Frontal cortex (tissue), 3 donors: ENCODE measurements at regions not wholly inside any gene's neighbourhood (a gene's known extent, or its start where the extent isn't known, plus 50 kb on each side); places are given as distances from the start of the nearest gene placed in this dataset.
"Not testable (repeated sequence)": the region's sequence is repeated elsewhere in the genome, so short reads cannot be mapped to it uniquely, and the experiment has no call there.

Experiments
- DNase-seq, 2 donors: peaks; one replicate each; pipeline ENCODE4 v3.0.0; 2012; ENCODE audit warnings: low spot score in 2 of 2
- FAIRE-seq: peaks from 2 replicates; lab custom pipeline; 2012; peaks lifted over from hg19 to GRCh38; lab: Jason Lieb, UNC
- donor health status: control.
- donor health status: control.
- donor health status: control.

DNA sequence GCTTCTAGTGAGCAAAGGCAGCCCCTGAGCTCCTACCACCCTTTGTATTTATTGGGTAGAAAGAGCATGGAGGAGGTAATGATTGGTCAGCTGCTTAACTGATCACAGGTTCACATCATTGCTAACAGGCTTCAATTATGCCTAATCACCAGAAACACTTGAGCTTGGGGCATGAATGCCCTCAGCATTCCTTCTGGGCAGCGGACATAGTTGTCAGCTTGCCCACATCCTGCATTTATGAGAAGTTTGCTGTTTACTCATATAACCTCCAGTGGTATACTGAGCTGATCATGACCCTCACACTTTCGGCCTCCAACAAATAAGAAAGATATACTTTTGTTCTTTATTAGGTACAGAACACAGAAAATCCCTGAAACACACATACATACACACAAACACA, 140.3 kb upstream of the ODAD2 start:
- DNase-seq (no peak), FAIRE-seq (no peak)

DNA sequence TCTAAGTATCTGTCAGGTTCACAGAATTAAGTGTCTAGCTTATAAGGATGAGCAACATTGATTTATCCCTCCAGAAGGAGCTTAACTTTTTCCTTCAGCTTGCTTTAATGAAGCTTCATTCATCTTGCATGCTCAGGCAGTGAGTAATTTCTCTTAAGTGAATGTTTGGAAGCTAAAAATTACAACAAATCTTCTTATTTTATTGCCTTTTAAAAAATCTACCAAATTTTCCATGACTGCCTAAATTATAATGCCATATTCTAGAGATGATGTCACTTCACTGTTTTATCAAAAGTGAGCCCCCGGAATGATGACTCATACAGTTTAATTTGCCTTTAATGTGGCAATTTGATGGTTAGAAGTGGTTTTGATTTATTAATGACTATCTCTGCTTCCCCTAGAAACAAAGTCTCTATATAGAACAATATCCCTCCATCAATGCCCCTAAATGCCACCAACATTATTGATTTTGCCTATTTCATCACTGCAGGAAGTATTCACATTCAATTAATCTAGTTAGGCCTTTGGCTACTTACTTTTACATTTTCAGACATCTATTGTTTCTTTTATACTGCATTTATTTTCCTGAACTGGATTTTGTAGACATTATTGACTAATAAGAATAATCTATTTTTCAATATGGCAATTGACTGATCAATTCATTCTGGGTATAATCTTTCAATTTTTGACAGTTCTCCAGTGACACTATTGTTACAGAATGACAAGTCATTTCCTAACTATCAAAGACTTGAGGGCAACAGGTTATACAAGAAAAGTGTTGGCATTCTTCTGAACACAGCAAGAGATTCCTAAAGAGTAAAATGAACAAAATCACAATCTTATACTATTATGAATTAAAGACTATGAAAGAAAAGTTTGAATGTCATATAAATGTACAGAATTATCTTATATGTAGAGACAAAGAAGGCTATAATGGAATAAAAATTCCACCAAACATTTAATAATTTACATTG, 139.3 kb upstream of the ODAD2 start:
- FAIRE-seq (no peak), DNase-seq (no peak)

DNA sequence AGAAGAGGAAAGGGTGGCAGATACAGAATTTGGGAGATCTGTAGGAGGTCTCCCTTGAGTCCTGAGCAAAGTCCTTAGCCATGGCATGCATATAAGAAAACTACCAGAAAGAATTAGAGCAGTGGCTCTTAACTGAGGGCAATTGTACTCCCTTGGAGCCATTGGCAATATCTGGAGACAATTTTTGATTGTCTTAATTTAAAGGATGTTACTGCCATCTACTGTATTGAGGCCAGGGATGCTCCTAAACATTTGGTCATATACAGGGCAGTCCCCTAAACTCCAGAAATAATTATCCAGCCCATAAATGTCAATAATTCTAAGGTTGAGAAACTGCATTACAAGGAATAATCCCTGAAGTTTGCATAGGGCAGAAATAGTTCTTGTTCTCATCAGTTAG, 136.4 kb upstream of the ODAD2 start:
- DNase-seq (no peak), FAIRE-seq (no peak)

DNA sequence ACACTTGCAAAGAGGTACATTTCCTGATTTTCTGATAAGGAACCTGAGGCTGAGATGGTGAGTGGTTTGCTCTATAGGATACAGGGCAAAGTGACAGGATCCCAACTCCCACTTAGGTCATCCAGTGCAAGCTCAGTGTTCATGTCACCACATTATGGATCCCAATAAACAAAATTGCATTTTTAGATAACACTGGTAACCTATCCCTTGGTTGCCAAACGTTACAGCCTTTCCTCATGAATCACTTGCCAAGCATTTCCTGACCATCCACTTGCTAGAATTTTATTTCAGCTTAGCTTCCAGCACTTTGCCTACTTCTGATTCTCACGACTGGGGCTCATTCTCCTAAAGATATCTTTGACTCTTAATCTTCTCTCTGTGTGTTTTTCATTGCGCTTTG, 131.4 kb upstream of the ODAD2 start:
- FAIRE-seq (no peak), DNase-seq (no peak)

DNA sequence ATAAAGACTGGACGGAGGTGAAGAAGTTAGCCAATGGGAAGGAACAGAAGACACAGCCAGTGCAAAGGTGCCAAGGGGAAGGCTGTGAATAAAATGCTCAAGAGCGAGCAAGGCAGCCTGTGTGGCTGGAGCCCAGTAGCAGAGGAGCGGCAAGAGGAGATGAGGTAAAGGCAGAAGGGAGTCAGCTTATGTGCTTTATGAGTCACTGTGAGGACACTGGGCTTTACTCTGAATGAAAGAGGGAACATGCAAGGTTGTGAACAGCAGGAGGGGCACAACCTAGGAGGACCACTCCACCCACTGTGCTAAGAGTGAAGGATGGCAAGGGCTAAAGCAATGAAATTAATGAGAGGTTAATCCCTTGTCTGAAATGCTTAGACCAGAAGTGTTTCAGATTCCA, 129.0 kb upstream of the ODAD2 start:
- DNase-seq, result no peak
- FAIRE-seq, result no peak

DNA sequence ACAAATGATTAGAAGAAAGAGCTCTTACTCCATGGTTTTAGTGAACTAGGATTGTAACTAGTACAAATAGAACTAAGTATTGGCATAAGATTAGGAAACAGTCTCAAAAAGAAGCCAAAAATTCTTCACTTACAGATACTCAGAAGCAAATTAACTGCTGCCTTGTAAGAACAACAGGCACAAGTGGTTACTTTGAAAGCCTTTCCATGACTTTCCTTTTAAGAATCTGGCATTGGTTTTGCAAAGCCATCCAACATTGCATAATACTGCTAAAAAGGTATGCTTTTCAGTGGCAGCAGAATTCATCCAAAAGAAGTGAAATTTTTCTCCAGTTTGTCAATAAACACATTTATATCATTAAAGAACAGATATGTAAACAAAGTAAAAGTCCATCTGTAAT, 126.8 kb upstream of the ODAD2 start:
- FAIRE-seq (no peak), DNase-seq (no peak)

DNA sequence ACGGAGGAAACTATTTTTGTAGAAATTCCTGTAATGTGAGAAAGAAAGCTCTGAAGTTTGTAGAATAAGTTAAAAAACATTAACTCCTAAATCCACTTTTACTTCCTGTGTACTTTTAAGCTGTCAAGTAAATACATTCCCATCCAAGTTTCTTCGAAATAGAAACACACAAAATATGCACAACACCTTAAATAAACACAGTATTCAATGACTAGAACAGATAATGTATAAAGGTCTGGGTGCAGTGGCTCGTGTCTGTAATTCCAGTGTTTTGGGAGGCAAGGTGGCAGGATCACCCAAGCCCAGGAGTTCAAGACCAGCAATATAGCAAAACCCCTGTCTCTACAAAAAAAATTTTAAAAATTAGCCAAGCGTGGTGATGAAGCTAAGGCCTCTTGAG, 121.9 kb upstream of the ODAD2 start:
- FAIRE-seq (no peak), DNase-seq (no peak)

DNA sequence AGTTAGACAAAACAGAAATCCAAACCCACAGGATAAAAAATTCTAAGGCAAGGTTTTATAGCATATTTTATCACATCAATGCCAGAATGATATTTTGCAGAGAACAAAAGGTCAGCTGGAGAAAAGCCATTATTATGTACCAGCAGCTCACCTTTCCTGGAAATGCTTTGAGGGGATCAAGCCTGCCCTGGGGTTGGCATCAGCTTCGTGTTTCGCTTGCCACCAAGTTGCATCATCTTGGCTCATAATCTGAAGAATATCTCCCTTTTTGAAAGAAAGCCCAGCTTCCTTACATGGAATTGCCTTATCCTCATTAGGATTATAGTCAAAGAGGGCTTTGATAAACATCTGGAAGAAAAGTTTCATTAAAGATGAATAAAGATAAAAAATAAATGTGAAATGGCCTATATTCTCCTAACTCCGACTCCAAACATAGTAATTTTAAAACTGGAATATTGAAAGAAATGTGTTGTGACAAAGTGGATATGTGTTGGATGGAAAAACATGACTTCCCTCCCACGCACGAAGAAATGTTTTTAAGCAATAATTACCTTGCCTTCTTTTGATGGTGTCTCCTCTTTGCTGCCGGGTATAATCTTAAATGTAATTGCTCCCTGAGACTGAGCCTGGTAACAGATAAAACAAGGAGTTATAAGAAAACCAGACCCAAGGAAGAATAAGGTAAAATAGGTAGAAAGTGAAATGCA, 121.3 kb upstream of the ODAD2 start:
- DNase-seq (no peak), FAIRE-seq (no peak)

DNA sequence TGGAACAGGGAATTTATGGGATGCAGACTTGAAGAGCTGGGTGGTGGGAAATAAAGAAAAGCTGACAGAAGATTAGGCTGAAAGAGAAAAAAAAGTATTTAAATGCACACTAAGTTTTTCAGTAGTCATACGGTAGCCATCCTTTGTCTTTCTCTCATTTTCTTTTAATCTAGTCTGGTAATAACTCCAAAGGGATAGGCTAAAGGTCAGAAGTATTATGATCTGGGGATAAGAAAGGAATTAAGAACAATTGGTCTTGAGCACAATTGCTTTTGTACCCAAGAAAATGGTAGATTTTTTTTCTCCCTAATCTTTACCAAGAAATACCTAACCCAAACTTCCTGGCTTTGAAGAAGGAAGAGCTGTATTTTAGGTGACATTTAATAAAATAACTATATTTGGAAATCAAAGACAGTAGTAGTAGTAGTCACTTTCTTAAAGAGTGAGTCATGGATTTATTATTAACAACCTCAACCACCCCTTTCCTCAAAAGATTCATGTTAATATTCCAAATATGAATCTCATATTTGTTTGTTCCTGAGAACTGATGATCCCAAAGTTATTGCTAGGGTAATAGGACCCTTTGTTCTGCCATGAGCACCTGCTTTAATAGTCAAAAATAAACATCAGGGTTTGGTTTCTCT, 120.2 kb upstream of the ODAD2 start:
- DNase-seq, result no peak
- no peak for FAIRE-seq

DNA sequence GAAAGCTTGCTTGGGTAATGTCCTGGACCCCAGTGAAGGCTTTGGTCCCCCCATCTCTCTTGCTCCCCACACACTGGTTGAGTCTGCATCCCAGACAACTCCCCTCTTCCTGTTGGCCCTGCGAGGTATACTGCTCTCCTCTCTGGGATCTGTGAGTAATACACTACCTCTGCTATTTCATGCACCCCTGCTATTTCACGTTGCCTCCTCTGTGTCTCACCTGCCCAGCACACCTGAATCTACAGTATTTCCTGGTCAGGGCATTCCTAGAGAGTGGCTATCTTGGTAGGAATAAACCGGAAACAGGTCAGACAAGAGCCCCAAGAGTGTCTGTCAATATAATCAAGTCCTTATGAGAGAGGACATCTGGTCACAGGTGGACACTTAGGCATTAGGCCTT, 114.3 kb upstream of the ODAD2 start:
- DNase-seq, result no peak
- FAIRE-seq, result no peak

DNA sequence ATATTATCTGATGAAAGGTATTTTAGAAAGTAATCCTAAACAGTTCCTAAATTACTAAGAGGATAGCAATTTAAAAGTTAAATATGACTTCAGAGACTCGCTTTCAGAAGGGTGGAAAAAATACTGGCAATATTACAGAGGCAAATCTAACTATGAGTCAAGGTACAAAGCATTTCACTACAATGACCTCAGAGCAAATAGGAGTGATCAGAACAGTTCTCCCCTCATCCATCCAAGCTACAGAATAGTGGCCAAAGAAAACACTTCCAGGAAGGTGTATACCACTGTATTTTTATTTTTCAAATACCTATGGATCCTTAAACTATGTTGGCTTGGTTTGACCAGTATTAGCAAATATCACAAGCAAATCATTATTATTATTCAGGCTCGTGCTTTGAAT, 112.8 kb upstream of the ODAD2 start:
- FAIRE-seq, result no peak
- no peak for DNase-seq

DNA sequence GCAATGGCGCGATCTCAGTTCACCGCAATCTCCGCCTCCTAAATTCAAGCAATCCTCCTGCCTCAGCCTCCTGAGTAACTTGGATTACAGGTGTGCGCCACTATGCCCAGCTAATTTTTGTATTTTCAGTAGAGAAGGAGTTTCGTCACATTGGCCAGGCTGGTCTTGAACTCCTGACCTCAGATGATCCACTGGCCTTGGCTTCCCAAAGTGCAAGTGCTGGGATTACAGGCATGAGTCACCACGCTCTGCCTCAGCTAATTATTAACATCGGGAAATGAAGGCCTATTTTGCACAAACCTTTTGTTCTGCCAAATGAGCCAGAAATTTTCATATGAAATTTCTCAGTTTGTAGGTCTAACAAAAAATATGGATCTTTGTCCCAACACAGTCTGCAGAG, 106.7 kb upstream of the ODAD2 start:
- FAIRE-seq (no peak), DNase-seq (no peak)

DNA sequence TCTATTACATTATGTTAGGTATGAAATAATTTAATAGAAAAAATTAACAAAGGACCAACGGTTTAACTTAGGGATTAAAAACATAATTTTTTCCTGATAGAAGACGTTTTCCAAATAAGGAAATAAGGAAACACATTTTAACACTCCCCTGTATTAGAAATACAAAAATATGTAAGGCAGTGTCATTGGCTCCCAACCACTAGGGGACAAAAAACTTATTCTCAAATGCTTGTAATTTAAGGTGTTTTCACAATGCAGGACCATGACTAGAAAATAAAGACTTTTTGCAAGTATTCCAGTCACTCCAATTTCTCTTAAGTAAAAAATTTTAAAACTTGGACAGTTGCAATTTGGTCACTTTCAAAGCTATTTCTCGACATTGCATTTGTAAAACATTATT, 98.8 kb upstream of the ODAD2 start:
- DNase-seq (no peak), FAIRE-seq (no peak)

DNA sequence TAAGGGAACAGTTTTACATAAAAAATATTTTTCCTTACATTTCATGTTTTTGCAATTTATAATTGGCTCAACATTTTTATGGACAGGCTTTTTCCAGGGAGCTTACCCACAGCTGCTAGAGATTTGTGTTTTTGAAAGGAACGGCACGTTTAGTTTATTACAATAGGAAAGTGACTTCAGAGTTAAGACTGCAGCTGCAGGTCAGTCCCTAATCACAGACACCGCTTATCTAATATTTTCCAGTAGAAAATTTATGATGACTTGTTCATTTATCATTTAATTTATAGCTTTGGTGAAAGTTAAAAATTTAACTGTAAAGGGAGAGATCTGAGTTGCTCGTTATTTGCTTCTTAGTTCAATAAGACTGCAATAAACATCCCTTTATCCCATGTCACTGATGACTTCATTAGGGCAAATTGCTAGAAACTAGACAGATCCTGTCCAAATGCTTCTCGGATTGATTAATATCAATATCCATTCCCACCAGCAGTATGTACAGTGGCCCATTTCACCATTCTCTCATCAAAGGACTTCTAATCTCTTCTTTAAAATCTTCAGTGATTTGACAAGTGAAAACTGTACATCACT, 97.0 kb upstream of the ODAD2 start:
- no peak for FAIRE-seq
- no peak for DNase-seq

DNA sequence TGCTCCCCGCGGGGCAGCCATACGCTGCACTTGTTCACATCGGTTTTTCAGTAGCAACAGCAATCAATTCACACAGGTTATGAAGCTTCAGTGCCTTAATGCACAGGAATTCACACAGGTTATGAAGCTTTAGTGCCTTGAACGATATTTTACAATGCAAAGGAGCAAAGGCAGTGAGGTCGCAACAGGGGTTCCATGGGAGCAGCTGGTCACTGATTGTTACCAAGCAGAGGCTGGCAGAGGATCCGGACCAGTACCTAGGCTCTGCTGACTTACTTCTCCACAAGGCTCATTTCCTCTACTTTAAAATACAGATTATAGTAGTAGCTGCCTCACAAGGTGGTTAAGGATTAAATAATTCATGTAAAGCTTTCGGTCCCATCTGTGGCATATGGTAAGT, 95.2 kb upstream of the ODAD2 start:
- FAIRE-seq (no peak), DNase-seq (no peak)

DNA sequence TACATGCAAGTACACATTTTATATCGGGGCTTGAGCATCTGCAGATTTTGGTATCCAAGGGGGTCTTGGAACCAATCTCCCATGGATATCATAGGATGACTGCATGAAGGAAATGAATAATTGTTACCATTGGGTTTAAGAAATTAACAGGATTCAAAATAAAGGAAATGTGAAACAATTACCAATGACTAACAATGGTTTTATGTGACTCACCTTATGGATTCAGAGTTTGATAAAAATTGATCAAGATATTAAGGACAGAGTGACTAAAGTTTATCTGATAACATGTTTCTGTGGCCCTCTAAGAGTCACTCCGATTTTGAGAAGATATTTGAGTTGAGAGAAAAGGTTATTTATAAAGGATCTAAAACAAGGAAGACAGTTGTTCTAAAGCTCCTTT, 93.0 kb upstream of the ODAD2 start:
- no peak for DNase-seq
- FAIRE-seq, result no peak

DNA sequence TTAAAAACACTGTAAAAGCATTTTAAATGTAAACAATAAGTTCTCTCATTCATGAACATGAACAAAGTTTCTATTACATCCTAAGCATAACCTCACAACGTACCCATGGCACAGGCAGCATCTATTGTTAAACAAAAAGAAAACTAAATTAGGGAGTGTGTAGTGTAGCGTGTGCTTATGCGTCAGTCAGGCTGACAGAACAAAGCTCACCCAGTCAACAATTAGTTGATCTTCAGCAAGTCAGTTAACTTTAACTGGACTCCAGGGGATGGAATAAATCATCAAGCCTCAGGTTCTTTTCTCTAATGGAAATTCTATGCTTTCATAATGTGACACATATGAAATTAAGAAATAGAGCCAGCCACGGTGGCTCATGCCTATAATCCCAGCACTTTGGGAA, 91.6 kb upstream of the ODAD2 start:
- DNase-seq, result no peak
- no peak for FAIRE-seq

DNA sequence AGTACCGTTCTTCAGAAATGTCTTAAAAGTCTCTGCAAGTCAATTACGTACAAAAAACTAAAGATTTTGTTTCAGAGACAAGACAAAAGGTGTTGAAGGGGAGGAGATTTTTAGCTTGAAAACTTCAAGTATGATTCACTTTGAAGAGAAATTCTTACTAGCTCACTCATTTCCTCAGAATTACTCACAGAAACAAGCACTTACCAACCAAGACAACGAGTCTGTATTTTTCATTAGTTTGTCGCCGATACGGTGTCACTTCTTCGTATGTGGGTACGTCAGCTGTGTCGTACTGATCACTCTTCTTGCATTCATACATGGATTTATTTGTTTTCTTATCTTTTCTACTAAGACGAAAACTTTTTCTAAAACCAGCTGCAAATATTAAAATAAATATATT, 90.6 kb upstream of the ODAD2 start:
- no peak for DNase-seq
- FAIRE-seq, result no peak

DNA sequence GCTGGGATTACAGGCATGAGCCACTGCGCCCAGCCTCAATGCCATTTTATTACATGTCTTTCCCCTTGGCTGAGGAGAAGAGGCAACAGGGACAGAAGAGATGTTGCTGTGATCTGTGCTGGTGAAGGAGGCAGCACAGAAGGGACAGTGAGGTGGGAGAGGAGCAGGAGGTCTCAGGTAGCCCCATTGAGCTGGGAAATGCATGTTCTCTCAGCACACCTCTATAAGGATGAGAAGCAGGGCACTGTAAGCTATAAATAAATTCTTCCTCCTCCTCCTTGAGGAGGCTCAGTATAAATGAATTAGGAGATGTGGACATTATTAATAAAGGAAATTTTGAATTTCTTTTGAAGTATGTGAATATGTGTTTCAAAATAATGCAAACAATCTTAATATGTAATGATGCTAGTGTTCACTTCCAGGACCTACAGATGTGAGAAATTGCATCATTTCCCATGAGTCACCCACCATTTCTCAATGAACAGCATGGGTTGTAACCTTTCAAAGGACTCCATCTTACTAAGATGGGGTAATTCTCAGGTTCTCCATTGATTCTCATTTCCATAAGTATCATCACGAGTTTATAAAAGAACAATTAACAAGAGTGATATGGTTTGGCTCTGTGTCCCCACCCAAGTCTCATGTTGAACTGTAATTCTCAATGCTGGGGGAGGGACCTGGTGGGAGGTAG, 88.9 kb upstream of the ODAD2 start:
- FAIRE-seq (no peak), DNase-seq (no peak)

DNA sequence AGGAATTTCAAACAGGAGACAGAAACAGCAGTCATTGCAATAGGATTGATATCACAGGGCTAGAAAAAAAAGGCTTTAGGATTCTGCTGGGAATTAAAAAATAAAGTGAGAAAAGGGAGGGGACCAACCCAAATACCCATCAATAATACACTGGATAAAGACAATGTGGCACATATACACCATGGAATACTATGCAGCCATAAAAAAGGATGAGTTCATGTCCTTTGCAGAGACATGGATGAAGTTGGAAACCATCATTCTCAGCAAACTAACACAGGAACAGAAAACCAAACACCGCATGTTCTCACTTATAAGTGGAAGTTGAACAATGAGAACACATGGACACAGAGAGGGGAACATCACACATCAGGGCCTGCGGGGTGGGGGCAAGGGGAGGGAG, 86.9 kb upstream of the ODAD2 start:
- DNase-seq, FAIRE-seq: not testable (repeated sequence)
